ENCODE measurements at regions not wholly inside any gene's neighbourhood (a gene's known extent, or its start where the extent isn't known, plus 50 kb on each side); places are given as distances from the start of the nearest gene placed in this dataset.

DNA sequence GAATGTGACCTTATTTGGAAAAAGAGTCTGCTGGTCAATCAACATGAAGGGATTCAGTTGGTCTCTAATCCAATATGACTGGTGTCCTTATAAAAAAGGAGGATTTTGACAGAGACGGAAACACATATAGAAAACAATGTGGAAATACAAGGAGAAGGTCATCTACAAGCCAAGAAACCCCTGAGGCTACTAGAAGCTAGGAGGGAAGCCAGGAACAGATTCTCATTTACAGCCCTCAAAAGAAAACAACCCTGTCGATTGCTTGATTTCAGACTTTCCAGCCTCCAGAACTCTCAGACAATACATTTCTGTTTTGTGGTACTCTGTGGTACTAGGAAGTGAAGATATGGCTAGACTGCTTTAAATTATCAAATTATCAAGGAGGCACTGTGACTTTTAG is 162.9 kb upstream of the IGF1R start:
- TF ChIP-seq EZH2 (IDR thresholded peaks at IDR 0.05; ENCODE audit: borderline replicate concordance, insufficient read depth, low read depth, low read length, poor library complexity, severe bottlenecking) (no peak), CTCF (IDR thresholded peaks at IDR 0.05) (no peak)
